HG03097 (cell line): ENCODE measurements at regions not wholly inside any gene's neighbourhood (a gene's known extent, or its start where the extent isn't known, plus 50 kb on each side); places are given as distances from the start of the nearest gene placed in this dataset.
"Not testable (repeated sequence)": the region's sequence is repeated elsewhere in the genome, so short reads cannot be mapped to it uniquely, and the experiment has no call there.

Experiments used
- ATAC-seq: cut with Tn5 transposase; IDR thresholded peaks from one replicate; pipeline ENCODE4 v1.9.1; 2021; ENCODE audit not compliant: unreplicated experiment, low FRiP score

DNA sequence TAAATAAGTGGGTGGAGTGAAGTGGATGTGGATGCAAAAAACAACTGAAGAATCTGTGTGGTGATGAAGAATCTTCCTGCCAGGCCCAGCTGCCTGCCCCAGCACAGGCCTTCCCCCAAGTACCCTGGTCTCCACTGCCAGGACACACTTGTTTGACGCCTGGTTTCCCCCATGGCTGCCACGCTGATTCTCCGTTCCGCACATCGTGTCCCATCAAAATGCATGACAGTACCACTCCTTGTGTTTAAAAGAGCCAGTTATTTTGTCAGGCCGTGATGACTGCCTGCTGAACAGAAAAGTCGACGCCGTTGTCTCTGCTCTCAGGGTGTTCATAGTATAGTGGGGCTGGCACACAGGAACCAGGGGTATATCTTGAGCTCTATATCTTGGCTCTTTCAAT lies 50.3 kb upstream of the KYNU start:
- ATAC-seq = no peak

DNA sequence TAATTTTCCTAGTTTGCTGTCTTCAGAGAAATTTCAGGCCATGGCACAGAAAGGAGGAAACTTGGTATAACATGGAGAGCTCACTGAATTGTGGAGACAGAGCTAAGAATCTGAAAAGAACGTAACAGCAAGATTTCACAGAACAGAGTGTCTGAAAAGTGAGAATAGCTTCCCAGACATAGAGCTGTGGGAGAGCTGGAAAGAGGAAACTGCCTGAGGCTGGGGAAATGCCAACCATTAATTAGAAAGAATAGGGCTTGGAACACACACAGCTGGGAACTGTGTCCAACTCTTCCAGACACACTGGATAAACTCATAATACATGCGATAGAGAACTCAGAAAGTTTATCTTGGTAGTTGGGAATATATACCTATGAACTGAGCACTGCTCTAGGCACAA lies 51.6 kb upstream of the KYNU start:
- no peak for ATAC-seq

DNA sequence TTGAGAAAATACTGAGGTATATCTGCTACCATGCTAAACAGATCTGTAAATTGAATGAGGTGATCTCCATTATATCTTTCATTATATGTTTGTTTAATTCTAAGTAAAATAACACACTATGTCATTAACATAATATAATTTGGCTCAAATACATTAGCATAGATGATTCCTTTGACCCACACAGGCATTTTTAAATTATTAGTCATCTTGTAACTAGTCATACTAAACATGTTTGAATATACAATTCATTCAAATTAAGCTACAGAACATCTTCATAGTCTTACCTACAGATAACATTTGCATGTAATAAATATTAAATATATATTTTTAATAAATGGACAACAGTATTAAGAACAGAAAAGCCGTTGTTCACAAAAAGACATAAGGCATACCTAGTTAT lies 52.7 kb upstream of the KYNU start:
- no peak for ATAC-seq

DNA sequence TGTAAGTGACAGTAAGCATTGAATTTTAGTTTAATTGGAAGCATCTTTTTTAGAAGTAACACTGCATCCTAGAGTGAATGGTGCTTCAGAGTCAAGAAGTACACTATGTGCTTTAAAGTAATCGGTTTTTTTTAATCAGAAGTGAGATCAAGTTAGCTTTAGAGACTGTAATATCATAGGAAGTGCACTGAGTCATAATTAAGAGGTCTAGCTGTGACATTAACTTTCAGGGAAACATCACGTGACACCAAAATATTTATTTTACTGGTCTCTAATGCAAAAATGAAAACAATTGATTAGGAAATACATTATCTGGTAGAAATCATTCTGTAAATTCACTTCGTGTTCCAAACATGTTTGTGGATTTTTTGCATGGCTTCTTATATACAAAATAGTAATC lies 55.3 kb upstream of the KYNU start:
- ATAC-seq = no peak

DNA sequence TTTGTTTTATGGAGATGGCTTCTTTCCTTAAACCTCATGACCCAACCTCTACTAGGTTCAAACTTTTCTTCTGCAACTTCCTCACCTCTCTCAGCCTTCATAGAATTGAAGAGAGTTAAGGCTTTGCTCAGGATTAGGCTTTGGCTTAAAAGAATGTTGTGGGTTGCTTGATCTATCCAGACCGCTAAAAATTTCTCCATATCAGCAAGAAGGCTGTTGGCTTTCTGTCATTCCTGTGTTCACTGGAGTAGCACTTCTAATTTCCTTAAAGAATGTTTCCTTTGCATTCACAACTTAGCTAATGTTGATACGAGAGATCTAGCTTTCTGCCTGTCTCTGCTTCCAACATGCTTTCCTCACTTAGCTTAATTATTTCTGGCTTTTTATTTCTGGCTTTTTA lies 58.1 kb upstream of the KYNU start:
- ATAC-seq = no peak

DNA sequence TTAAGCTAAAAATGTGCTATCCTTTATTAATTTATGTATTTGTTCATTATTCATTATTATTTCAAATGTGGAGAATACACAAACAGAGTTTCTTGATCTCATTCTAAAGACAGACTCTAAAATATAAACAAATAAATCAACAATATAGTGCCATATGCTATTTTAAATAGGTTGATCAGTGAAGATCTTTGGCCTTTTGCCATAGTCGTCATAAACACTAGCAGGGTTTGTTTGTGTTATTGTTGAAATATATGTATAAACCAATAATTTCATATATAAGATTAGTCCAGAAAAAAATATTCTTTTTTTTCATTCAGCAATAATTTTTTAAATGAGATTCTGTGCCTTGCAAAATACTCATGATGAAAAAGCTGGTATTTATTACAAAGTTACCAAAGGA lies 62.1 kb upstream of the KYNU start:
- ATAC-seq = no peak

DNA sequence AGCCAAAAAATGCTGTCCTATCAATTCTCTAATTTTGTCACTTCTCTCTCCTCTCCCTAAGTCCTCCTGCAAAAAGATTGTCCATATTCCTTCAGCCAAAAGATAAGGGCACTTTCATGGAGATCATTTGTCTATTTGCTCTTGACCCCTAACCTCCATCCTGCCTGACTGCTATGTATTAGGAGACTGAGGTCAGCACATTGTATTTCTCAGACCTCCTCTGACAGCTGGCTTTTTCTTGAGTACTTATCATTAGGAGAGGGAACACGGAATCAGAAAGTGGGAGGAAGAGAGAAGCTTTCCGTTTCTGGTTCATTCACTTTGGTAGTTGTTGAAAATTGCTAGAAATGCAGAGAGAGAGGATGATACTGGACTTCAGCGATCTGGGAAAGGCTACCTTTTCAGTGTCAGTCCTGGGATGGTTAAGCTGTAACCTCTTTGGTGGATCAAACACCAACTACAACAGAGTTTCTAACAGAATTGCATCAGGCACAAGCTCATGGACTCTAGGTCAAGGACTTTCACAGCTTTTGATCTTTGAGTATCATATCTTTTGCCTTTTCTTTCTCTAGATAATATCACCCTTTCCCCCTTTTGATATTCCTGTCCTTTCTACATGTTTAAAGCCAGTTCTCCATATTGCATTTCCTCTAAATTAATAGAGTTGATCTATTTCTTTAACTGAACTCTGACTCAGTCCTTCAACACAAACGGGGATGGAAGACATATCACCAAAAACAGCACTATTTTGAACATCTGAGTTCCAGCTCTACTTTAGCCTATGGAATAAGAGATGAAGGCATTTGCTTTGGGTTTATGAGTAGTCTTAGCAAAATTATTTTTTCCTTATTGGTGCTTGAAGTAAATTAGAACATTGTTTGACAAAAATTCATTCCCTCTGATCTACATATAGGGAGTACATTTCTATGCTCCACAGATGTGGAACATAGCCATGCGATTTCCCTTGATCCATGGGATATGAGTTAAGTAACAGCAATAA lies 63.3 kb upstream of the KYNU start:
- ATAC-seq = no peak

DNA sequence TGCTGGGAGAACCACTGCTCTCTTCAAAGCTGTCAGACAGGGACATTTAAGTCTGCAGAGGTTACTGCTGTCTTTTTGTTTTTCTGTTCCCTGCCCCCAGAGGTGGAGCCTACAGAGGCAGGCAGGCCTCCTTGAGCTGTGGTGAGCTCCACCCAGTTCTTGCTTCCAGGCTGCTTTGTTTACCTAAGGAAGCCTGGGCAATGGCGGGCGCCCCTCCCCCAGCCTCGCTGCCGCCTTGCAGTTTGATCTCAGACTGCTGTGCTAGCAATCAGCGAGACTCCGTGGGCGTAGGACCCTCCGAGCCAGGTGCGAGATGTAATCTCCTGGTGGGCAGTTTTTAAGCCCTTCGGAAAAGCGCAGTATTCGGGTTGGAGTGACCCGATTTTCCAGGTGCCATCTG lies 65.8 kb upstream of the KYNU start:
- ATAC-seq = not testable (repeated sequence)

DNA sequence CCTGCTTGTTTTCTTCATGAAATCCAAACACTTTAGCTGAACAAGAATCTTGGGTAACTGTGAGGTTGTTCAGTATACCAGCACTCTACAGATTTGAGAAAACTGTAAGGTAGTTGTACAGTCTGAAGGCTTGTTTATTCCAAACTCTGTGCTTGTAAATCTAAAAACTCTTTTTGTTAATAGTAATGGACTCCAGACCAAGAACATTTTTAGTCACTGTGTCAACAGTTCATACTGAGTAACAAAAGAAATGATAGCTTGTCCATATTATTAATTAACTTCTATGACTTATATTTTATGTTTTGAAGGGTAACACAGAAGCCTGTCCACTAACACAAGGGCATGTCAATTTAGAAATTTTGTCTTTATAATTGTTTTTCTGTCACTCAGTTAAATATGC lies 72.2 kb upstream of the KYNU start:
- no peak for ATAC-seq

DNA sequence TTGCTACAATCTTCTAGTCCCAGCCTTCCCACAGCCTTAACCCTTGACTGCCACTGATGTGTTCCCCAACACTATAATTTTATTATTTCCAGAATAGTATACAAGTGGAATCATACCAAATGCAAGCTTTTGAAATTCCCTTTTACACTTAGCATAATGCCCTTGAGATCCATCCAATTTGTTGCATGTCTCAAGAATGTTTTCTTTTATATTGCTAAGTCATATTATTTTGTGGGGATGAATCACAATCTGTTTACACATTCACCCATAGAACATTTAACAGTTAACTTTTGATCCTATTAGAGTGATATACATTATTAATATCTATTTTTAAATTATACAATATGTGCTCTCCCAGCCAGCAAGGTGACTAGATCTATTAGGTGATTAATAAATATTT lies 74.3 kb upstream of the KYNU start:
- ATAC-seq = no peak

DNA sequence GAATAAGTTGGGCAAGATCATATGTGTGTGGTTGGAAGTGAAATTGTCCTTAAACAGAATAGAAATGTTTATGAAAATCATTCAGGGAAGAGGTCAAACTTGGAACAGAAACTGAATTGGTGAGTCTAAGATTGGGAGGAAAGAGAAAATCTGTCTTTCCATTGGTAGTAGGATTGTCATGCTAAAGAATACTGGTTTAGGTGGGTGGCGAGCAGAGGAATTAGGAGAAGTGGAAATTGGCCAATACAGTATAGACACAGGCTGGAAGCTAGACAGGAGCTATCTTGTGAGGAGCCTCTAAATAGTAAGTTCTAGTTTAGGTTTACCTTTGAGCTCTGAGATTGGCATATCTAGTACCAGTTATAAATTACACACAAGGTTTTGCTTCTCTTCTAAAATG lies 80.9 kb upstream of the KYNU start:
- no peak for ATAC-seq

DNA sequence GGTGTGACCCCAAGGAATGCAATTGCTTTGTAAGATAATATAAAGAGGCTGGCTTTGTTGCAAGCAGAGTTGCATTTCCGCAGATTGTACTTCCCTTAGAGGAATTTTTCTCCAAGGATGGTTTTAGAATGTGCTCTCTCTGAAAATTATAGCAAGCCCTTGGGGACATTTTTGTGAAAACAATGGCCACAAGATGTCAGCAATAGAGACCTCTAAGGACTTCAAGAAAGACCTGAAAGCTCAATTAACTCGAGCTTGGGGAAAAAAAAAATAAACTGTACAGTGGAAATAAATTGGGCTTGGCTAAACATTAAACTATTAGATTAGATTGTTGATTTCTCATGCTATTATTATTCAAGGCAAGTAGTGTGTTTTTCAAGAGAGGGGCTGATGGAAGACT lies 81.3 kb upstream of the KYNU start:
- ATAC-seq = no peak

DNA sequence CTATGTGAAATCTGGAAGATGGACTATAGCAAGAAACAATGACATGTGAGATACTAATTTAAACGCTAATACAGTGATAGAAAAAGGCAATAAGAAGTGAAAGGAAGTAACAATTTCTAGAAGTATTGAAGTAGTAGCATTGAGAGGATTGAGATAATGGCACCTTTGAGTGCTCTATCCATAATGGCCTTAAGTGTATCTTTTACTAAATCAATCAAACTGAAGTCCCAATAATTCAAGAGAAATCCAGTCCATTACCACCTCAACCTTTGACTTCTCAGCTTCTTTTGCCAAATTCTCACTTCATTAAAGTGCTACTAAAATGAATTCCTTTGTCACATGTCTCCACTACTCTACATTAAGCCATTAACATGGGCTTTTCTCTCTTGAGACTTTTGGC lies 82.6 kb upstream of the KYNU start:
- ATAC-seq = no peak

DNA sequence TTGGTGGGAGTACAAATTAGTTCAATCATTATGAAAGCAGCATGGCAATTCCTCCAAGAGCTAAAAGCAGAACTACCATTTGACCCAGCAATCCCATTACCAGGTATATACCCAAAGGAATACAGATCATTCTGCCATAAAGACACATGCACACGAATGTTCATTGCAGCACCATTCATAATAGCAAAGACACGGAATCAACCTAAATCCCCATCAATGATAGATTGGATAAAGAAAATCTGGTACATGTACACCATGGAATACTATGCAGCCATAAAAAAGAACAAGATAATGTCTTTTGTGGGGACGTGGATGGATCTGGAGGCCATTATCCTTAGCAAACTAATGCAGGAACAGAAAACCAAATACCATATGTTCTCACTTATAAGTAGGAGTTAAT lies 85.1 kb upstream of the KYNU start:
- not testable (repeated sequence) for ATAC-seq

DNA sequence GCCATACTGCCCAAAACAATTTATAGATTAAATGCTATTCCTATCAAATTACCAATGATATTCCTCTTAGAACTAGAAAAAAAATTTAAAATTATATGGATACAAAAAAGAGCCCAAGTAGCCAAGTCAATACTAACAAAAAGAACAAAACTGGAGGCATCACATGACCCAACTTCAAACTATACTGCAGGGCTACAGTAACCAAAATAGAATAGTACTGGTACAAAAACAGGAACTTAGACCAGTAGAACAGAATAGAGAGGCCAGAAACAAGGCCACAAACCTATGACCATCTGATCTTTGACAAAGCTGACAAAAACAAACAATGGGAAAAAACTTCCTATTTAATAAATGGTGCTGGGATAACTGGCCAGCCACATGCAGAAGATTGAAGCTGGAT lies 86.1 kb upstream of the KYNU start:
- ATAC-seq = no peak

DNA sequence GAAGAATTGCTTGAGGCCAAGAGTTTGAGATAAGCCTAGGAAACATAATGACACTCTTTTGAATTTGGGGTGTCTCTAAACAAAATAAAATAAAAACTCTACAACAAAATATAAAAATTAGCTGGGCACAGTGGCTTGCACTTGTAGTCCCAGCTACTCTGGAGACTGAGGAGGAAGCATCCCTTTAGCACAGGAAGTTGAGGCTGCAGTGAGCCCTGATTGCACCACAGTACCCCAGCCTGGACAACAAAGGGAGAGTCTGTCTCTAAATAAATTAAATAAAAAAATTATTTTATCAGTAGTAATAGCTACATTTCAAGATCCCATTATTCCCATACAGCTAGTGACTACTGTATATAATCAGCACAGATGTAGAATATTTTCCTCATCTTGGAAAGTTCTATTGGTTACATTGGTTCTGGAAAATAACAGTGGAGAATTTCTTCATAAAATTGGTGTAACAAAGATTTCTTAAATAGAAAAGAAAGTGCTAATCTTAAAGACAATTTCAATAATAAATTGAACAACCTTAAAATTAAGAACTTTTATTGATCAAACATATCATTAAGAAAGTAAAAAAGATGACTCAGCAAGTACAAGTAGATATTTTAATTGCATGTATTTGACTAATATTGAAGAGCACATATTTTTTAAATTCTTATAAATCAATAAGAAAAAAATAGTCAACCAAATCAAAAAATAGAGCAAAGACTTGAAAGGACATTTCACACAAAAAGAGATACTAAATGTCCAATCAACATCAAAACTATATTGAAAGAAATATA lies 90.4 kb upstream of the KYNU start:
- no peak for ATAC-seq

DNA sequence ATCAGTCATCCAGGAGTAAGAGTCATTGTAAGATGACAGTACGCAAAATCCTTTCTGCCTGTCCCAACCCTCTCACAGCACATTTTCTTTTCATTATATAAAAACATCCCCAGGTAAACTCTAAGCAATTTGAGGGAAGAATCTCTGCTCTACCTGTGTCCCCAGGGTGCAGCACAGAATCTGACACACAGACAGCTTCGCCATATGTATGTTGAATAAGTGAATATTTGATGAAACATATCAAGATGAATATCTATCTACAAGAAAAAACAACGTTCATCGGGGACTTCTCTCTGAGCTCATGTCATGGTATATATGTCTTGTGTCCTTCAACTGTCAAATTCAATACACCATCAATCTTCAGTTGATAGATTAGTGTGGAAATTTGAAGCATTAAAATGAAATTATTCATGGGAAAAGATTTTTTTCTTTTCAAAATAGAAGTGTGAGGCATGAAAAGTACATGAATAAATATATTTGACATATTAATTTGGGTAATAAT lies 94.5 kb upstream of the KYNU start:
- ATAC-seq = no peak

DNA sequence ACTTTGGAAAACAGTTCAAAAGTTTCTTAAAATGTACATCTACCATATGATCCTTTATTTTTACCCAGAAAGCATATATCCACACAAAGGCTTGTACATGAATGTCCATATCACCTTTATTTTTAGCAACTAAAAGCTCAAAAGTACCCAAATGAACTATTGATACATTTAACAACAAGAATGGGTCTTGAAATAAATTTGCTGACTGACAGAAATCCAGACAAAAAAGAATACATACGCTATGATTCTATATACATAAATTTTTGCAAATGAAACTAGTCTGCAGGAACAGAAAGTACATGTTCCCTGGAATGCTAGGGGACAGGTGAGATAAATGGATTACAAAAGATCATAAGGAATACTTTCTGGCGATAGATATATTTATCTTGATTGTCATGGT lies 96.3 kb upstream of the KYNU start:
- ATAC-seq = no peak

DNA sequence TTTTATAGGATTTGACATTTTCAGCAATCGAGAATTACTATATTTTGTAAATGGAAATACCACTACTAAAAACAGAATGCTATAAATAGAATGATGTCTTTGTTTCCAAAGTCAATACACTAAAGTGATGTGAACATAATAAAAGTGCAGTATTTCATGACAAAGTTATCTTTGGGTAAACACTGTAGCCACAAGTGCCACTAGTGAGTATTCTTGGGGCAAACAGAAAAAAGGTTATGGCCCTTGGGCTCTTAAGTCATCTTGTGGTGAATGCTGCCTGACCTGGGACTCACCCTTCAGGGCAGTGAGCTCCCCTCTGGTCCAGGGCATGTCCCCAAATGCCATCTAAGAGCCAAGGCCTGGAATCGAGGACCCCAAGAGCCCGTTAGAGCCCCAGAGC lies 99.2 kb upstream of the KYNU start:
- no peak for ATAC-seq

DNA sequence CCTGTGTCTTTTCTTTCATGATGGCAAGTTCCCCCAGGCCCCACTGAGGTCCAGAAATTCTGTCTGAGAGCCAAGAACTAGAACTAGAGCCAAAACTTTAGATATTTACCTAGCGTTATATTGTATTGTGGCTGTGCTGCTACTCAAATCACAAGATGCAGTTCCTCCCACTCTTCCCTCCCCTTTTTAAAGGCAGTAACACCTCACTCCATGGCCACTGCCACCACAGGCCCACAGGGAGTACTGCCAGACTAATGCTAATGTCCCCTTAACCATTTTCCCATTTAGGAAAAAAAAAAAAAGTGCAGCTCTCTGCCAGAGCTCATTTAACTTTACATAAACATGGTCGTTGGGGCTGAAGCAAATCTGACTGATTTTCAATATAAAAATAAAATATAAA lies 99.7 kb upstream of the KYNU start:
- no peak for ATAC-seq

DNA sequence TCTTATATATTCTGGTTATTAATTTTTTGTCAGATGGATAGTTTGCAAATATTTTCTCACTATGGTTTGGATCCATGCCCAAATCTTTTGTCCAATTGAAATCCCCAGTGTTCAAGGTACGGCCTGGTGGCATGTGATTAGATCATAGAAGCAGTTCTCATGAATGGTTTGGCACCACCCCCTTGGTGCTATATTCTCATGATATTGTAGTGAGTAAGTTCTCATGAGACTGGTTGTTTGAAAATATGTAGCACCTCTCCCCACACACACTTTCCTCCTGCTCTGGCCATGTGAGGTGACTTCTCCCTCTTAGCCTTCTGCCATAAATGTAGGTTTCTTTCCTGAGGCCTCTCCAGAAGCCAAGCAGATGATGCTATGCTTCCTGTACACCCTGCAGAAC lies 107.7 kb upstream of the KYNU start:
- ATAC-seq = no peak

DNA sequence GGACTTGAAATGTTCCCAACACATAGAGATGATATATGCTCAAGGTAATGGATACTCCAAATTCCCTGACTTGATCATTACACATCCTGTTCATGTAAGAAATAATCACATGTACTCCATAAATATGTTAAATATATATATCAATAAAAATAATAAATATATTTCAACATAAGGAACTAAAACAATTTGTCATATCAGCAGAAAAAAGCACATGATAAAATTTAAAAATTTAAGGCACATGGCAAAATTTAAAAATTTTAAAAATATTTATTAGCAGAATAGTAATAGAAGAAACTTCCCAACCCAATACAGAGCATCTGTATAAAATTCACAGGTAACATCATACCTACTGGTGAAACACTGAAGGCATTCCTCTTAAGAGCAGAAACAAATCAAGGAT lies 109.6 kb upstream of the KYNU start:
- ATAC-seq = no peak
